Adrenal gland (tissue), 9 donors: ENCODE measurements at regions not wholly inside any gene's neighbourhood (a gene's known extent, or its start where the extent isn't known, plus 50 kb on each side); places are given as distances from the start of the nearest gene placed in this dataset.

Experiments used
- DNase-seq, 7 donors: peaks; one replicate each; pipeline ENCODE4 v3.0.0-alpha.2; 2019 to 2020
- H3K27ac ChIP-seq, 5 donors: fragments of 200-600 bp; sonication (generic) in 4 of 5; 1 replicate in 3 of 5; 2 replicates in 2 of 5; pipeline versions ENCODE4 v1.5.1 to v1.8.0; 2016 to 2020; ENCODE audit warnings: mild to moderate bottlenecking in 1 of 5
- H3K27me3 ChIP-seq: fragments of 200-600 bp; 2 replicates; pipeline ENCODE4 v1.8.0; 2021
- H3K36me3 ChIP-seq, 2 donors: fragments of 200-600 bp; replicated peaks in 1 of 2; 1 replicate in 1 of 2; 2 replicates in 1 of 2; pipeline versions ENCODE4 v1.5.1 to v1.8.0; 2018 to 2022
- H3K4me1 ChIP-seq, 2 donors: fragments of 200-600 bp; replicated peaks in 1 of 2; 1 replicate in 1 of 2; 2 replicates in 1 of 2; pipeline versions ENCODE4 v1.5.1 to v1.8.0; 2018 to 2021
- H3K4me3 ChIP-seq, 4 donors: fragments of 200-600 bp; sonication (generic) in 3 of 4; one replicate each; pipeline ENCODE4 v1.5.1; 2016 to 2018
- H3K9me3 ChIP-seq, 3 donors: fragments of 200-600 bp; sonication (generic) in 1 of 3; replicated peaks in 1 of 3; 1 replicate in 2 of 3; 2 replicates in 1 of 3; pipeline versions ENCODE4 v1.5.1 to v1.8.0; 2016 to 2021
- CTCF ChIP-seq, 6 experiments: fragments of 450-650 bp in 4 of 6; fragments of 200-600 bp in 2 of 6; sonication (generic) in 1 of 6; IDR thresholded peaks; 1 replicate in 5 of 6; 2 replicates in 1 of 6; pipeline versions ENCODE4 v1.5.1 to v1.8.0; 2016 to 2021; ENCODE audit warnings: antibody characterized with exemption in 6 of 6, mild to moderate bottlenecking in 2 of 6, moderate library complexity in 1 of 6
- POLR2A ChIP-seq, 2 donors: fragments of 450-650 bp; IDR thresholded peaks; one replicate each; pipeline ENCODE4 v1.6.1; 2017; ENCODE audit warnings: antibody characterized with exemption in 2 of 2, mild to moderate bottlenecking in 2 of 2, moderate library complexity in 1 of 2
- WGBS, 4 donors: extraction: QIAGEN DNeasy Blood & Tissue Kit in 2 of 4; methylation state at CpG; one replicate each; pipeline versions ENCODE4 v1.1.5 to v1.1.7; 2013 to 2017; 5-methylcytosine and 5-hydroxymethylcytosine counted together
- intact Hi-C, 2 donors: fragments of 100-400 bp; cut with DNase I; formaldehyde crosslinking; loops; one replicate each; pipeline versions ENCODE4 v1.14.1 to v1.15.0; 2022 to 2023
- donor health status: healthy with polysubstance abuse.
- donor health status: Bipolar disorder and iron deficiency.
- donor health status: DM: yes; HTN: yes; CAD: no.
- donor health status: DM: no; HTN: no; CAD: no.
- donor health status: DM: no; HTN: no; CAD: no.

DNA sequence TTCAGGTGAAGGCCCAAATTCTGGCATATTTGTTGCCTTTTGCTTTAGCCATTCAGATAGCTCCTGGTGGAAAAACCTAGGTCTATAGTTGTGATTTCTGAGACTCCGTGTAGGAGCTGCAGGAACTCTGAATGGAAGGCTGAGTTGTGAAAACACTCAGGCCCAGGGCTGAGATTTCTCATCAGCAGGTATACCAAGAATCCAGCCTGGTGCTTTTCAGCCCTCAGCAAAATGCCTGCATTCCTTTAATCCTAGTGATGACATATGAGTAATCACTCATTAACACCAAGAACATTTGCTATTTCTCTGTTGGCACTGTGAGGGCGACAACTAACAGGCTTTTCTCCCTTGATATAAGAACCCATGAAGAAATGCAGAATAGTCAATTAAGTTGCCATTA lies 546.1 kb upstream of the MAN1A1 start:
- H3K4me1 ChIP-seq = no peaks in the 10 kb centered on the region
- no peak for TF ChIP-seq CTCF (IDR thresholded peaks at IDR 0.05)
- TF ChIP-seq POLR2A (IDR thresholded peaks at IDR 0.05) = no peak
- intact Hi-C loops = no loop called here
- no peaks in the 10 kb centered on the region for H3K9me3 ChIP-seq
- H3K4me3 ChIP-seq = no peak overlapping the region
- H3K27me3 ChIP-seq = no peaks in the 10 kb centered on the region
- no peak for DNase-seq
- 68 to 87% (median 77%) methylated on average over 2 of the region's 2 CpGs for WGBS, 4 donors
- no peaks in the 10 kb centered on the region for H3K36me3 ChIP-seq
- H3K27ac ChIP-seq = no peak overlapping the region

DNA sequence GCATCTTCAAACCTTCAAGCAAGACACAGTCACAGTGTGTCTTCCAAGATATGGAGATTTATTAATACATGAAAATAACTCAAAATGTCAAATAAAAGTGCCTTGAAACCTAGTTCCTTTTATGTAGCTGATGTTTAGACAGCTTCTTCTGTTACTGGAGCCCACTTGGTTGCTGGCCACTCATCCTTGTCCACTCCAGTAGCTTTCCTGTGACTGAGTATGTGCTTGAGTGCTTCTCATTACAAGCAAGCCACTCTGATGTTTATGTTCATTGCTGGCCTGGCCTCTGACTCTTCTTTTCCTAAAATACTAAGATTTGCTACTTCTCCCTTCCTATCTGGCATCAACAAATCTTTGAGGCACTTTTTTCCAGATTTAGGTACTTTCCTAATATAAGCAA lies 545.2 kb upstream of the MAN1A1 start:
- intact Hi-C loops = no loop called here
- H3K4me3 ChIP-seq = no peak overlapping the region
- TF ChIP-seq CTCF (IDR thresholded peaks at IDR 0.05) = no peak
- TF ChIP-seq POLR2A (IDR thresholded peaks at IDR 0.05) = no peak
- no peak overlapping the region for H3K27ac ChIP-seq
- DNase-seq = no peak
- no peaks in the 10 kb centered on the region for H3K4me1 ChIP-seq
- no peaks in the 10 kb centered on the region for H3K27me3 ChIP-seq
- H3K9me3 ChIP-seq = no peaks in the 10 kb centered on the region
- no peaks in the 10 kb centered on the region for H3K36me3 ChIP-seq

GRCh38 chr6:119891644-119892043 lies 542.1 kb upstream of the MAN1A1 start:
- Histone ChIP-seq H3K4me3 (no peak overlapping the region), H3K27ac (no peak overlapping the region), H3K36me3 (no peaks in the 10 kb centered on the region), H3K4me1 (no peaks in the 10 kb centered on the region), H3K27me3 (no peaks in the 10 kb centered on the region), H3K9me3 (no peaks in the 10 kb centered on the region)
- intact Hi-C loops = no loop called here
- WGBS, 4 donors = 80 to 85% (median 83%) methylated on average over 4 of the region's 4 CpGs
- DNase-seq = no peak
- TF ChIP-seq CTCF (IDR thresholded peaks at IDR 0.05) = no peak
- no peak for TF ChIP-seq POLR2A (IDR thresholded peaks at IDR 0.05)

GRCh38 chr6:119891206-119891605 lies 541.6 kb upstream of the MAN1A1 start:
- intact Hi-C loops = no loop called here

More at GRCh38 chr6:119891206-119891605, 541.6 kb upstream of the MAN1A1 start:
- Histone ChIP-seq H3K27me3 (no peaks in the 10 kb centered on the region), H3K4me3 (no peak overlapping the region), H3K4me1 (no peaks in the 10 kb centered on the region), H3K36me3 (no peaks in the 10 kb centered on the region), H3K9me3 (no peaks in the 10 kb centered on the region), H3K27ac (no peak overlapping the region)
- DNase-seq = no peak
- 82 to 89% (median 89%) methylated on average over 1 of the region's 1 CpG for WGBS, 4 donors
- no peak for TF ChIP-seq POLR2A (IDR thresholded peaks at IDR 0.05)
- no peak for TF ChIP-seq CTCF (IDR thresholded peaks at IDR 0.05)
